Breast epithelium (tissue), 3 donors: ENCODE measurements at regions not wholly inside any gene's neighbourhood (a gene's known extent, or its start where the extent isn't known, plus 50 kb on each side); places are given as distances from the start of the nearest gene placed in this dataset.

Experiments used
- POLR2A ChIP-seq: fragments of 450-650 bp; IDR thresholded peaks from one replicate; pipeline ENCODE4 v1.6.1; 2016; ENCODE audit warnings: antibody characterized with exemption, mild to moderate bottlenecking, moderate library complexity
- TF ChIP-seq, protein P1 (sequence below), 3 donors: fragments of 450-650 bp; IDR thresholded peaks; one replicate each; pipeline ENCODE4 v1.5.1; 2016 to 2017; ENCODE audit warnings: antibody characterized with exemption in 3 of 3, mild to moderate bottlenecking in 3 of 3, moderate library complexity in 3 of 3

DNA sequence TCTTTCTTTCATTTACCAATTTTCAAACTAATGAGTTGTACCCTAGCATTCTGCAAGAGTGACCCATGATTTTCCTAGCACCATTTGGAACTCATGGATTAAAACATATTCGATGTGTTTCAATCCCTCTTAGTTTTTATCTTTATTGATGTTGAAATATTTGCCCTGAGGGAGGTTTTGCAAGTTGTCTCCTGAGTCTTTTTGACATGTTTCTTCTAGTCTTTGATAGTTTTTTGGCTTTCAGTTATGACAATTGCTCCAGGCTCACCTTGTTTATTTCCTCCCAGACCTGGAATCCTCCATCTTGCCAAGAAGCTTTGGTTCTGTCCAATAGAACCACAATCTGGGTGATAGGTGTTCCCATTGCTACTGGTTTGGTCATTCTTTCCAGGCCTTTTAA is 327.8 kb downstream of the WDR11 start:
- no peak for TF ChIP-seq POLR2A
- TF ChIP-seq, protein P1, sequence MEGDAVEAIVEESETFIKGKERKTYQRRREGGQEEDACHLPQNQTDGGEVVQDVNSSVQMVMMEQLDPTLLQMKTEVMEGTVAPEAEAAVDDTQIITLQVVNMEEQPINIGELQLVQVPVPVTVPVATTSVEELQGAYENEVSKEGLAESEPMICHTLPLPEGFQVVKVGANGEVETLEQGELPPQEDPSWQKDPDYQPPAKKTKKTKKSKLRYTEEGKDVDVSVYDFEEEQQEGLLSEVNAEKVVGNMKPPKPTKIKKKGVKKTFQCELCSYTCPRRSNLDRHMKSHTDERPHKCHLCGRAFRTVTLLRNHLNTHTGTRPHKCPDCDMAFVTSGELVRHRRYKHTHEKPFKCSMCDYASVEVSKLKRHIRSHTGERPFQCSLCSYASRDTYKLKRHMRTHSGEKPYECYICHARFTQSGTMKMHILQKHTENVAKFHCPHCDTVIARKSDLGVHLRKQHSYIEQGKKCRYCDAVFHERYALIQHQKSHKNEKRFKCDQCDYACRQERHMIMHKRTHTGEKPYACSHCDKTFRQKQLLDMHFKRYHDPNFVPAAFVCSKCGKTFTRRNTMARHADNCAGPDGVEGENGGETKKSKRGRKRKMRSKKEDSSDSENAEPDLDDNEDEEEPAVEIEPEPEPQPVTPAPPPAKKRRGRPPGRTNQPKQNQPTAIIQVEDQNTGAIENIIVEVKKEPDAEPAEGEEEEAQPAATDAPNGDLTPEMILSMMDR (IDR thresholded peaks at IDR 0.05), result no peak
